Upper lobe of right lung (tissue), 1 donor: ENCODE measurements at regions not wholly inside any gene's neighbourhood (a gene's known extent, or its start where the extent isn't known, plus 50 kb on each side); places are given as distances from the start of the nearest gene placed in this dataset.

Source experiments
- ATAC-seq: fragments of 200-7000 bp; cut with Tn5 transposase; one replicate; pipeline ENCODE4 v1.9.1; 2020; ENCODE audit warnings: mild to moderate bottlenecking, moderate library complexity
- DNase-seq: peaks from one replicate; pipeline ENCODE4 v3.0.0-alpha.2; 2020
- H3K27ac ChIP-seq: fragments of 200-600 bp; one replicate; pipeline ENCODE4 v1.8.0; 2022
- H3K27me3 ChIP-seq: fragments of 200-600 bp; one replicate; pipeline ENCODE4 v1.8.0; 2022; ENCODE audit warnings: mild to moderate bottlenecking
- H3K36me3 ChIP-seq: fragments of 200-600 bp; one replicate; pipeline ENCODE4 v1.8.0; 2022
- H3K4me1 ChIP-seq: fragments of 200-600 bp; one replicate; pipeline ENCODE4 v1.8.0; 2022
- H3K4me3 ChIP-seq: fragments of 200-600 bp; one replicate; pipeline ENCODE4 v1.8.0; 2022; ENCODE audit warnings: mild to moderate bottlenecking
- H3K9me3 ChIP-seq: fragments of 200-600 bp; one replicate; pipeline ENCODE4 v1.8.0; 2022
- CTCF ChIP-seq: fragments of 200-600 bp; IDR thresholded peaks from one replicate; pipeline ENCODE4 v1.8.0; 2022; ENCODE audit warnings: antibody characterized with exemption
- intact Hi-C: fragments of 100-400 bp; cut with DNase I; formaldehyde crosslinking; loops from one replicate; pipeline ENCODE4 v1.11.0; 2022
- donor health status: DM: no; HTN: yes; CAD: no; lungs with severe emphysema.

- DNase-seq (no peak), ATAC-seq (no peak)
- intact Hi-C loops = no loop called here
- Histone ChIP-seq H3K27ac (no peak overlapping the region), H3K9me3 (no peaks in the 10 kb centered on the region), H3K27me3 (no peaks in the 10 kb centered on the region), H3K4me3 (no peak overlapping the region), H3K4me1 (peaks cover 11% of the 10 kb centered on the region), H3K36me3 (no peaks in the 10 kb centered on the region)
- no peak for TF ChIP-seq CTCF
Observed at GRCh38 chr20:40568200-40568599, 120.8 kb downstream of the MAFB start.

- intact Hi-C loops = no loop called here
- DNase-seq = no peak
- no peaks in the 10 kb centered on the region for H3K36me3 ChIP-seq
- no peak for ATAC-seq
- no peak overlapping the region for H3K4me3 ChIP-seq
- H3K27ac ChIP-seq = no peak overlapping the region
- H3K27me3 ChIP-seq = no peaks in the 10 kb centered on the region
- no peaks in the 10 kb centered on the region for H3K9me3 ChIP-seq
- TF ChIP-seq CTCF = no peak
- peaks cover 16% of the 10 kb centered on the region for H3K4me1 ChIP-seq
Observed at GRCh38 chr20:40565682-40566040, 123.4 kb downstream of the MAFB start.

DNA sequence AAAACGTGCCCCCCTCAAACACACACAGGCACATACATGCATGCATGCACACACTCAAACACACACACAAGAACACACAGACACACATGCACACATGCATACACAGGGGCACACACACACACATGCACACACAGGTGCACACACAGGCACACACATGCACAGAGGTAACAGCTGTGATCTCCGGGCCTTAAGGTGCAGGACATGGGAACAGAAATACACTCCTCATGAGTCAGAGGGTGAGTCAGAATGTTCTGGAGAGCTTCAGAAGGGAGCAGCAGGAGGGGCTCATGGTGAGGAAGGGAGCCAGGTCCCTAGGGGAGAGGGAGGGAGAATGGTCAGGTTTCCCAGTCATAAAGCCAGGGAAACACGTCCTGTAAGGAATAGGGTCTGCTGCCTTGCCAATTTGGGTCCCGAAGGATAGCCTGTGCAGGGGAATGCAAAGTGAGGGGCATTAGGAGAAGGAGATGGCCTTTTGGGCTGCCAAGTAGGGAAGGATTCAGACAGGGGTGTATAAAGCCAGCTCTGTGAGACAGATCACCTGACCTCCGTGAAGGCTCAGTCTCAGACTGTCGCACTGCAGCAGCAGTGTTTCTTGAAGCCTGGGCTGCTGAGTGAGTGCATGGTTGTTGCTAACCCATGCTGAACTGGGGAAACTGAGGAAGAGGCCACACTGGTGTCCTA, 123.9 kb downstream of the MAFB start:
- Histone ChIP-seq H3K9me3 (no peaks in the 10 kb centered on the region), H3K36me3 (no peaks in the 10 kb centered on the region), H3K27ac (no peak overlapping the region), H3K4me3 (no peak overlapping the region), H3K4me1 (peaks cover 16% of the 10 kb centered on the region), H3K27me3 (no peaks in the 10 kb centered on the region)
- DNase-seq (no peak), ATAC-seq (no peak)
- TF ChIP-seq CTCF = no peak
- intact Hi-C loops = no loop called here

DNA sequence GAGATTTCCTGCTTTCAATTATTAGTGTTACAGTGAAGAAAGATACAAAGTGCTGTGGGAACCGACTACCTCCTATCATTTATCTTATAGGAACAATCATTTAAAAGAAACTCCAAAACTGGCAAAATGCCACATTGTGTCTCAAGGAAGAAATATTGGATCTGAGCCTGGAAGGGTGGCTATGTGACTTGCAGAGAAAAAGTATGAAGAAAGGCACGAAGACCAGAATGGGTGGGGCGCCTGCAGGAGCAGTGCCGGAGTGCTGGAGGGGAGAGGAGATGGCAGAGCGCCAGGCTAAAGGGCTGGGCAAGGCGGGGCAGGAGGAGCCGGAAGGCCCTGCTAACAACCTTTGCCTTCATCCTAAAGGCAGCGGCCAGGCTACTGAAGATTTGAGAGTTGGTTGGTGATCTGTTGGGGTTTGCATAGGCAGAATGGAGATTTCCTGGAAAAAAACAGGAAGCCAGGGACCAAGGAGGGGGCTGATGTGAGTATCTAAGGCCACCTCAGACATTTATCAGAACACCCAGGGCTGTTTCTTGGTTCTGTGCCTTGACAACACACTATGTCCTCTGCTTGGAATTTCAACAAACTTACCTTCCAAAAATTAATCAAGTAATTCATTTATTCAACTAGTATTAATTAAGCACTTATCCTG, 125.6 kb downstream of the MAFB start:
- Histone ChIP-seq H3K4me1 (peaks cover 16% of the 10 kb centered on the region), H3K9me3 (no peaks in the 10 kb centered on the region), H3K36me3 (no peaks in the 10 kb centered on the region), H3K27ac (no peak overlapping the region), H3K27me3 (no peaks in the 10 kb centered on the region), H3K4me3 (no peak overlapping the region)
- ATAC-seq (peak; percentile 71), DNase-seq (peak; percentile 86)
- no peak for TF ChIP-seq CTCF
- intact Hi-C loops = no loop called here

- no peak overlapping the region for H3K4me3 ChIP-seq
- H3K27me3 ChIP-seq = no peaks in the 10 kb centered on the region
- H3K9me3 ChIP-seq = no peaks in the 10 kb centered on the region
- H3K27ac ChIP-seq = no peak overlapping the region
- DNase-seq (peak; percentile 78), ATAC-seq (peak; percentile 92)
- H3K36me3 ChIP-seq = no peaks in the 10 kb centered on the region
- peaks cover 16% of the 10 kb centered on the region for H3K4me1 ChIP-seq
- TF ChIP-seq CTCF = no peak
- intact Hi-C loops = no loop called here
Observed at GRCh38 chr20:40562031-40562430, 127.0 kb downstream of the MAFB start.
